Adrenal gland (tissue), 5 donors: ENCODE measurements at regions not wholly inside any gene's neighbourhood (a gene's known extent, or its start where the extent isn't known, plus 50 kb on each side); places are given as distances from the start of the nearest gene placed in this dataset.

Experiments used
- POLR2A ChIP-seq, 2 donors: fragments of 450-650 bp; IDR thresholded peaks; one replicate each; pipeline ENCODE4 v1.6.1; 2017; ENCODE audit warnings: antibody characterized with exemption in 2 of 2, mild to moderate bottlenecking in 2 of 2, moderate library complexity in 1 of 2
- TF ChIP-seq, protein P1 (sequence below), 6 experiments: fragments of 450-650 bp in 4 of 6; fragments of 200-600 bp in 2 of 6; sonication (generic) in 1 of 6; IDR thresholded peaks; 1 replicate in 5 of 6; 2 replicates in 1 of 6; pipeline versions ENCODE4 v1.5.1 to v1.8.0; 2016 to 2021; ENCODE audit warnings: antibody characterized with exemption in 6 of 6, mild to moderate bottlenecking in 2 of 6, moderate library complexity in 1 of 6
- donor health status: DM: no; HTN: no; CAD: no.

DNA sequence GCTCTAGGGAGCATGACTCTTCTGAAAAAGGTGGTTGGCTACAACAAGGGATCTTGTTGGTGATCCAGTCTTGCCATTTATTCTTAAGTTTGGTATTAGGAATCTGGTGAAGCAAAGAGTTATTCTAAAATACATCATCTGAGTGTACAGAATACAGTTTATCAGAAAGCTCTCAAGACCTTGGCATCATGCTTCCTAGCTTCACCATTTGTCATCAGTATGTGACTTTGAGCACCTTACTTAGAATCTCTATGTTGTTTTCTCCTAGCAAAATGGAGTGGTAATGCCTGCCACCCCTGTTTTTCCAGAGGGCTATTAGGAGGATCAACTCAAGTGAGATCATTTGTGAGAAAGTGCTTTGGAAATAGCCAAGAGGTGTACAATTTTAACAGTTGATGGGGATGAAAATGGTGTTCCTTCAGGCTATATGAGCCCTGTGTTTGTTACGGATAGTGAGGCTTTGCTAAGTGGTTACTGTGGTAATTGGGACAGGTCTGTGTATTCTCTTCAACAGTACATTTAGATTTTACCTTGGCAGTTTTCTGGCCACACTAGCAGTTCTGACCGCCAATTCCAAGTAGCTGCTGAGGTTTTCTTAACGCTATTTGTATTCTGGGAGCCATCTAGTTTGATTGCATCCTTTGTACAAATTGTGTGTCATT is 120.5 kb downstream of the DISP1 start:
- TF ChIP-seq, protein P1, sequence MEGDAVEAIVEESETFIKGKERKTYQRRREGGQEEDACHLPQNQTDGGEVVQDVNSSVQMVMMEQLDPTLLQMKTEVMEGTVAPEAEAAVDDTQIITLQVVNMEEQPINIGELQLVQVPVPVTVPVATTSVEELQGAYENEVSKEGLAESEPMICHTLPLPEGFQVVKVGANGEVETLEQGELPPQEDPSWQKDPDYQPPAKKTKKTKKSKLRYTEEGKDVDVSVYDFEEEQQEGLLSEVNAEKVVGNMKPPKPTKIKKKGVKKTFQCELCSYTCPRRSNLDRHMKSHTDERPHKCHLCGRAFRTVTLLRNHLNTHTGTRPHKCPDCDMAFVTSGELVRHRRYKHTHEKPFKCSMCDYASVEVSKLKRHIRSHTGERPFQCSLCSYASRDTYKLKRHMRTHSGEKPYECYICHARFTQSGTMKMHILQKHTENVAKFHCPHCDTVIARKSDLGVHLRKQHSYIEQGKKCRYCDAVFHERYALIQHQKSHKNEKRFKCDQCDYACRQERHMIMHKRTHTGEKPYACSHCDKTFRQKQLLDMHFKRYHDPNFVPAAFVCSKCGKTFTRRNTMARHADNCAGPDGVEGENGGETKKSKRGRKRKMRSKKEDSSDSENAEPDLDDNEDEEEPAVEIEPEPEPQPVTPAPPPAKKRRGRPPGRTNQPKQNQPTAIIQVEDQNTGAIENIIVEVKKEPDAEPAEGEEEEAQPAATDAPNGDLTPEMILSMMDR (IDR thresholded peaks at IDR 0.05): no peak
- TF ChIP-seq POLR2A (IDR thresholded peaks at IDR 0.05): no peak
